ENCODE measurements at regions not wholly inside any gene's neighbourhood (a gene's known extent, or its start where the extent isn't known, plus 50 kb on each side); places are given as distances from the start of the nearest gene placed in this dataset.

- no peak for TF ChIP-seq POLR2AphosphoS5 (IDR thresholded peaks at IDR 0.05; ENCODE audit: low read depth, low read length)
- no peak for TF ChIP-seq REST (IDR thresholded peaks at IDR 0.05; ENCODE audit: insufficient read depth in 1 of 2, low read depth in 2 of 2, low read length in 2 of 2)
- no peak for TF ChIP-seq TAF1 (IDR thresholded peaks at IDR 0.05; ENCODE audit: borderline replicate concordance, insufficient read depth, low read length)
Observed at GRCh38 chr6:14692208-14692607, 553.7 kb upstream of the JARID2 start.
